Dedifferentiated amniotic fluid mesenchymal stem cell (primary cell): ENCODE measurements at regions not wholly inside any gene's neighbourhood (a gene's known extent, or its start where the extent isn't known, plus 50 kb on each side); places are given as distances from the start of the nearest gene placed in this dataset.

ENCODE experiments used
- DNase-seq: peaks from one replicate; pipeline ENCODE4 v3.0.0-alpha.2; 2016; ENCODE audit errors: extremely low spot score

DNA sequence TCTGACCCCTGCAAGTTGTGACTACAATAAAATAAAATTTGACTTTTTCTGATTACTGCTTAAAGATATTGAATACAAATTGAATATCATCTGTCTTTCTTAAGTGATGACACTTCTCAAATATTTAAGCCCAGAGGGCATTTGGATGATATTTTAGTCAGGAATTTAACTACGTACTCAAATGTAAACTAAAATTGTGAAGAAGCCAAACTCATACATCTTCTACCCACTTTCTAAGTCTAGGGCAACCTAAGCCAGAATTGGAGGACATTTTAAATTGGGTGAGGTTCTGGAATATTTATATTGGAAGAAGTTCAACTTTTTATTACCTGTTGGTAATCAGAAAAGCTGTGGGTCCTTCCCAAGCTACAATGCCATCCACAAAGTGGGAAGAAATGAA lies 149.1 kb upstream of the WDR11 start:
- no peak for DNase-seq

- no peak for DNase-seq
Observed at GRCh38 chr10:120705309-120705708, 145.9 kb upstream of the WDR11 start.

- no peak for DNase-seq
Observed at GRCh38 chr10:120710076-120710475, 141.1 kb upstream of the WDR11 start.

DNA sequence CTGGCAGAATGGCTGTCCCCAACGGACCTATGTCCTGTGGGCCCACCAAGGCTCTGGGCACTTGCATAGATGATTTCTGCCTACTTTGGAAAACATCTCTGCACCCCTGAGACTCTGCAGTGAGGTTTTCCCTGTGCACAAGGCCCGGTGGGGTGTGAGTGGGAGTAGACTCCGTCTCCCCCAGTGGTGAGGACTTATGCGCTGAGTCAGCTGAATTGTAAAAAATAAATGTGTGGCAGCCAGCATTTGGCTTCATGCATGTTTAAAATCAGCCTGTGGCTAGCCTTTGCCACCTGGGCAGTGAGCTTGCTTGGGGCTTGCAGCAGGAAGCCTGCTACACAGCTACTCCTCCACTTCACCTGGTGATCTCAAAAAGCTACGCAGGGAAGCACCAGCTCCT lies 139.3 kb upstream of the WDR11 start:
- DNase-seq, result no peak

- DNase-seq, result no peak
Observed at GRCh38 chr10:120713573-120714205, 137.5 kb upstream of the WDR11 start.

GRCh38 chr10:120715171-120715570 lies 136.0 kb upstream of the WDR11 start:
- DNase-seq, result no peak

GRCh38 chr10:120719333-120719732 lies 131.8 kb upstream of the WDR11 start:
- DNase-seq, result no peak

DNA sequence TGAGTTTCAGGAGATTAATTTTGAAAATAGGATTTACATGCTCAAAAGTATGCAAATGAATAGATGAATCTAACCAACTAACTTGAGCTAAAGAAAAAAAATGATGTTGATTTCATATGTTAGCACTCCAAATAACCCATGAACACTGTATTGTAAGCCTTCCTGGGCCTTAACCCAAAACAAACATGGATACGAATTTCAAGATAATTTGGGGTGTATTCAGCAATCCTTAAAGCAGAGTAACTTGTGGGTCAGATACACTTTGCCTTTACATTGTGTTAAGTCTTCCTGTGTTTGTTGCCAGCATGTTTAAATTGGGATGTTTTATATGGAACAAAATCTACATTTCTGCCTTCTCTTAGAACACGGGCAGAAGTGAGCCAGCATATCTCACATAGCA lies 124.2 kb upstream of the WDR11 start:
- DNase-seq, result no peak

DNA sequence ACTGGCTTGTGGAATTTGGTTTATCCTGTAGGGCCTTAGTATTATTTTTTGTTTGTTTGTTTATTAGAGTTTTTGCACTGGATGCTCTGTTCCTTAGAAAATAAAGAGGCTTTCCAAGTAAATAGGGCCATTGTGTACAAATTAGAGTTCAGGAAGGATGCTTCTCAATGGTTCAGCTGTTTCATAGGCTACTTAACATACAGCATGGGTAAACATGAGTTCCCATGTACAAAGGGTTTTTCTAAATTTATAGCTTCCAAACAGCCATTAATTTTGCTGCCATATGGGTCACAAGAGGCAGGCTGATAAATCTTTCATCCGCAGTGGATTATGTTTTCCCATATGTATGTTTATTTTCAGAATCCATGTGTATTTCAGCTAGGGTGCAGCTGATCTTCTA lies 121.6 kb upstream of the WDR11 start:
- DNase-seq, result no peak

- no peak for DNase-seq
Observed at GRCh38 chr10:120732067-120732466, 119.1 kb upstream of the WDR11 start.

GRCh38 chr10:120732643-120733313 lies 118.4 kb upstream of the WDR11 start:
- DNase-seq, result no peak

- no peak for DNase-seq
Observed at GRCh38 chr10:120734483-120735078, 116.6 kb upstream of the WDR11 start.

DNA sequence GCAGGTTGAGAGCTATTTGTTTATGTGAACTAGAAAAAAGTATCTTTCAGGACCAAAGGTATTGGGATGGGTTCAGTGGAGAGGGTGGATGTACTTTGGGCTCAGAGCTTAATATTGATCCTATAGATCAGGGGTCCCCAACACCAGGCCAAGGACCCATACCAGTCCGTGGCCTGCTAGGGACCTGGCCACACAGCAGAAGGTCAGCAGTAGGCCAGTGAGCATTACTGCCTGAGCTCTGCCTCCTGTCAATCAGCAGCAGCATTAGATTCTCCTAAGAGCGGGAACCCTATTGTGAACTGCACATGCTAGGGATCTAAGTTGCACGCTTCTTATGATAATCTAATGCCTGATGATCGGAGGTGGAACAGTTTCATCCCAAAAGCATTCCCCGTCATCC lies 115.8 kb upstream of the WDR11 start:
- no peak for DNase-seq

DNA sequence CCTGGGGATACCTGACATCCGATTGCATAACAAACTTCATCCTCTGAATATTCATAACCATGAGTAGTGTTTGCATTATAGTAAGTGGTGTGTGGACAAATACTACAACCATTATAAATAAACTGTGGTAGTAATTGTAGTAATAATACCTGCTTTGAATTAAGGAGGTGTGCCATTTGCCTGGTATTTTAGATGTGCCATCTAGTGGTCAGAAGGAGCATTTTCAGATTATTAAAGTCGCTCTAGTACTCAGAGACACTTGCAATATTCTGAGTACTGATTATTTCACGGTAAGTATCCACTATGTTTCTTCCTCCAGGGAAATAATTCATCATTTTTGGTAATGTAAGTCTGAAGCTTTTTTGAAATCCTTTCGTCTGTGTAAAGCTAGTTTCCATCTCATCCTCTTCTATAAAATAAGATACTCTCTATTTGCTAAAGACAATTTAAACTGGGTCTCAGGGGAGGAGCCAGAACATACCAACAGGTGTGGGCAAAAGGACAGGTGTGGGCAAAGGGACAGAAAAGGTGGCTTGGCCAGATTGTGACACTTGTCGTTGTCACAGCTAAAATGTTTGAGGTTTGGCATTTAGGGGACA lies 115.3 kb upstream of the WDR11 start:
- DNase-seq, result peak; percentile 27

DNA sequence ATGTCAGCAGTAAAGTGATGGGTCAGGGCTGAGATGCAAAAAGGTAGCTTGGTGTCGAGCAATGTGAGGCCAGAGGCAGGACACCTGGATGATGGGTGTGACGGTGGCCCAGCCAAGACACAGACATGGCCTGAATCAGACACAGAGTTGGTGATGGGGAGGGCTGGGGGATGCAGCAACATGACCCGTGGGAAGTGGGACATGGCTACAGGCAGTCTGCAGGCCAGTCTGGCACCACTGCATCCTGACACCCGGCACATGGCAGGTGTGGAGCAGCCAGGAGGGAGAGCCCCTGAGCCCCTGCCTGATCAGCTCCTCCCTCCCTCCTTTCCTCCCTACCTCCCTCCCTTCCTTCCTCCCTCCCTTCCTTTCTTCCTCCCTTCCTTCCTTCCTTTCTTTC lies 114.8 kb upstream of the WDR11 start:
- DNase-seq, result no peak

DNA sequence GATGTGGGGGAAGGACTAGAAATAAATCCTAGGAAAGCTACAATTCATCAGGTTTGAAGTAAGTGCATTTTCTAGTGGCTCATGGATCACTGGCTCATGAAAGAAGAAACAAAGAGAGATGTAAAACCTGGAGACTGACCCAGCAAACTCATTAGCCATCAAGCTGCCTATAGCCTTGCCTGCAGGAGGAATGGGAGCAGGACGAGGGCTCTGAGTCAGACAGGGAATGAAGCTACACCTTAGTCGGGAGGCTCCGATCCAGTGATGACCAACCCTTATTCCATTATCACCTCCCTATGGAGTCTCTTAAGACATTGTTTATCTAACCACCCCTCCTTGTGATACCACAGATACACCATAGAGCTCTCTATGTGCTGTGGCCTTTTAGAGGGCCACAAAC lies 112.5 kb upstream of the WDR11 start:
- DNase-seq, result no peak

DNA sequence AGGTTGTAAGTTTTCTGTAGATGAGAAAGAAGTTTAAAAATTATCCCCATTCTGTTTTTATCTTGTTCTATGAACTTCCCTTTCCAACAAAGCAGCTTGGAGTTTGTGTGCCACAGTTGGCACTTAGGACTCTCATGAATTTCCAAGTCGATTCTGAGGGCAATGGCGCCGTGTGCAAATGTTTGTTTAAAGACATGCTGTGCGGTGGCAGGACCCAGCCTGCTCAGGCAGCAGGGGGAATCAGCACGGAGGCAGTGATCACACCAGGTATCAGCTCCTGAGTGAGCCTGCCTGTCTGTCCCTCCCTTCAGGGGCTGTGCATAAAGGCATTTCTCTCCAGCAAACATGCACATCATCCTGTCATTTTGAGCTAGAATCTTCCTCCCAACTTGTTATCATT lies 109.8 kb upstream of the WDR11 start:
- no peak for DNase-seq

GRCh38 chr10:120742373-120742772 lies 108.8 kb upstream of the WDR11 start:
- no peak for DNase-seq

DNA sequence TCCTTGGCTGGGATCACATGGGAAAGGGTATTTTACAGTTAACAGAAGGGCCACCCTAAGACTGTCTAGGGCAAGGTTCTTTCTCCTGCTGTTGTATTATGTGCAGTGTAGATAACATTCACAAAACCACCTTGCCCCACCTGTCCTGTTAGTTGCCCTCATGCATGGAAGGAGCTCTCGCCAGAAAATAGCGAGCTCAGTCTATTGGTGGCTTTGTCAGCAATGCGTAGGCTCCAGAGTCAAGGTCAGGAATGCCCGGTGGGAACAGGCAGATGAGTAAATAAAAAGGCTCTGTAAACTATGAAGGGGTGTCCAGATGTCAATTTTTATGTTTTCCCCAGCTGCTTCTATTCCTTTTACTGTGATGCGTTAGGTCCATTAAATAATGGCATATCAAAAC lies 107.1 kb upstream of the WDR11 start:
- no peak for DNase-seq

- no peak for DNase-seq
Observed at GRCh38 chr10:120746001-120746777, 105.0 kb upstream of the WDR11 start.

- DNase-seq, result no peak
Observed at GRCh38 chr10:120748519-120748918, 102.6 kb upstream of the WDR11 start.

GRCh38 chr10:120749072-120749471 lies 102.1 kb upstream of the WDR11 start:
- DNase-seq, result no peak
